PFSK-1 (cell line): ENCODE measurements at regions not wholly inside any gene's neighbourhood (a gene's known extent, or its start where the extent isn't known, plus 50 kb on each side); places are given as distances from the start of the nearest gene placed in this dataset.

Experiments used
- POLR2AphosphoS5 ChIP-seq: IDR thresholded peaks from 2 replicates; pipeline ENCODE4 v1.6.1; 2012; ENCODE audit warnings: low read depth, mild to moderate bottlenecking, control low read depth, low read length, moderate library complexity
- SIN3A ChIP-seq: IDR thresholded peaks from 2 replicates; pipeline ENCODE4 v1.6.1; 2012; ENCODE audit warnings: mild to moderate bottlenecking, low read length, moderate library complexity, borderline replicate concordance; ENCODE audit not compliant: insufficient read depth
- TAF1 ChIP-seq: IDR thresholded peaks from 2 replicates; pipeline ENCODE4 v1.6.1; 2012; ENCODE audit warnings: low read length, control low read depth, borderline replicate concordance; ENCODE audit not compliant: insufficient read depth
- TF ChIP-seq, protein P1 (sequence below), 2 experiments: IDR thresholded peaks; 2 replicates each; pipeline versions ENCODE4 v1.6.1 to v1.8.0; 2011 to 2012; ENCODE audit warnings: low read depth in 2 of 2, low read length in 2 of 2, control low read depth in 1 of 2, inconsistent platforms in 1 of 2, mild to moderate bottlenecking in 1 of 2, moderate library complexity in 1 of 2; ENCODE audit not compliant: insufficient read depth in 1 of 2

DNA sequence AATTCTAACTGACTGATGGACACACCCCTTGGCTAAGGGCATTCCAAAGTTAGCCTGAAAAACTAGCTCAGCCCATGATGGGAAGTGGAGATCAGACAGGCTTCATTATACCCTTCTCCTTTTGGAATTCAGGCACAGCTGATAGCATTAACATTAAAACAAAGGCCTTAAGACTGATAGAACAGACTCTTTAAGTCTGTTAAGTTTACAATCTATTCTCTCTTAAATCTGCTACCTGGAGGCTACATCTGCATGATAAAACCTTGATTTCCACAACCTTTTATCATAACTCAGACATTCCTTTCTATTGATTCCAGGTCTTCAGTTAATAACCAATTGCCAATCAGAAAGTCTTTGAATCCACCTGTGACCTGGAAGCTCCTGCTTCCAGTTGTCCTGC, 281.4 kb downstream of the TUSC1 start:
- TF ChIP-seq, protein P1, sequence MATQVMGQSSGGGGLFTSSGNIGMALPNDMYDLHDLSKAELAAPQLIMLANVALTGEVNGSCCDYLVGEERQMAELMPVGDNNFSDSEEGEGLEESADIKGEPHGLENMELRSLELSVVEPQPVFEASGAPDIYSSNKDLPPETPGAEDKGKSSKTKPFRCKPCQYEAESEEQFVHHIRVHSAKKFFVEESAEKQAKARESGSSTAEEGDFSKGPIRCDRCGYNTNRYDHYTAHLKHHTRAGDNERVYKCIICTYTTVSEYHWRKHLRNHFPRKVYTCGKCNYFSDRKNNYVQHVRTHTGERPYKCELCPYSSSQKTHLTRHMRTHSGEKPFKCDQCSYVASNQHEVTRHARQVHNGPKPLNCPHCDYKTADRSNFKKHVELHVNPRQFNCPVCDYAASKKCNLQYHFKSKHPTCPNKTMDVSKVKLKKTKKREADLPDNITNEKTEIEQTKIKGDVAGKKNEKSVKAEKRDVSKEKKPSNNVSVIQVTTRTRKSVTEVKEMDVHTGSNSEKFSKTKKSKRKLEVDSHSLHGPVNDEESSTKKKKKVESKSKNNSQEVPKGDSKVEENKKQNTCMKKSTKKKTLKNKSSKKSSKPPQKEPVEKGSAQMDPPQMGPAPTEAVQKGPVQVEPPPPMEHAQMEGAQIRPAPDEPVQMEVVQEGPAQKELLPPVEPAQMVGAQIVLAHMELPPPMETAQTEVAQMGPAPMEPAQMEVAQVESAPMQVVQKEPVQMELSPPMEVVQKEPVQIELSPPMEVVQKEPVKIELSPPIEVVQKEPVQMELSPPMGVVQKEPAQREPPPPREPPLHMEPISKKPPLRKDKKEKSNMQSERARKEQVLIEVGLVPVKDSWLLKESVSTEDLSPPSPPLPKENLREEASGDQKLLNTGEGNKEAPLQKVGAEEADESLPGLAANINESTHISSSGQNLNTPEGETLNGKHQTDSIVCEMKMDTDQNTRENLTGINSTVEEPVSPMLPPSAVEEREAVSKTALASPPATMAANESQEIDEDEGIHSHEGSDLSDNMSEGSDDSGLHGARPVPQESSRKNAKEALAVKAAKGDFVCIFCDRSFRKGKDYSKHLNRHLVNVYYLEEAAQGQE (IDR thresholded peaks at IDR 0.05; ENCODE audit: insufficient read depth in 1 of 2, low read depth in 2 of 2, low read length in 2 of 2) = no peak
- no peak for TF ChIP-seq POLR2AphosphoS5
- no peak for TF ChIP-seq TAF1
- TF ChIP-seq SIN3A = no peak
